HFF-Myc (cell line): ENCODE measurements at regions not wholly inside any gene's neighbourhood (a gene's known extent, or its start where the extent isn't known, plus 50 kb on each side); places are given as distances from the start of the nearest gene placed in this dataset.

ENCODE experiments used
- DNase-seq: peaks from one replicate; pipeline ENCODE4 v3.0.0-alpha.2; 2011; ENCODE audit warnings: low read depth; ENCODE audit errors: extremely low read depth
- H3K4me3 ChIP-seq: replicated peaks from 2 replicates; pipeline ENCODE4 v1.5.1; 2011; ENCODE audit warnings: low read depth, mild to moderate bottlenecking, control low read depth, low read length
- TF ChIP-seq, protein P1 (sequence below): IDR thresholded peaks from 2 replicates; pipeline ENCODE4 v1.5.1; 2012; ENCODE audit warnings: mild to moderate bottlenecking, low read depth, low read length, control low read depth; ENCODE audit errors: missing control alignments

DNA sequence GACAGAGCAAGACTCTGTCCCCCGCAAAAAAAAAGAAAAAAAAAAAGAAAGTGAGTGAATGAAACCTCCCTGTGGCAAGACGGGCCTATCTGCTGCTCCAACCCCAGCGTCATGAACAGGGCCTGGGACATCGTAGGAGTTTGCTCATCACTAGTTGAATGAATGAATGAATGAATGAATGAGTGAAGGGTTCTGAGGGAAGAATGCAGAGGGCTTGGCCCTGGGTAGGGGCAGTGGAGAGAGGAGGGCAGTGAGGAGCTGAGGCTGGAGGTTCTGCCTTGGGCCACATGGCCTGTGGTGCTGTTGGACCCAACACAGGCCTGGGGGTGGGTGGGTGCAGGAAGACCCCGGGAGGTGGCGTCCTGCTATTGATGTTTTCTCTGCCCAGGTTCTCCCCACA, 125.5 kb upstream of the CIBAR2 start:
- no peak overlapping the region for H3K4me3 ChIP-seq
- DNase-seq: no peak
- TF ChIP-seq, protein P1, sequence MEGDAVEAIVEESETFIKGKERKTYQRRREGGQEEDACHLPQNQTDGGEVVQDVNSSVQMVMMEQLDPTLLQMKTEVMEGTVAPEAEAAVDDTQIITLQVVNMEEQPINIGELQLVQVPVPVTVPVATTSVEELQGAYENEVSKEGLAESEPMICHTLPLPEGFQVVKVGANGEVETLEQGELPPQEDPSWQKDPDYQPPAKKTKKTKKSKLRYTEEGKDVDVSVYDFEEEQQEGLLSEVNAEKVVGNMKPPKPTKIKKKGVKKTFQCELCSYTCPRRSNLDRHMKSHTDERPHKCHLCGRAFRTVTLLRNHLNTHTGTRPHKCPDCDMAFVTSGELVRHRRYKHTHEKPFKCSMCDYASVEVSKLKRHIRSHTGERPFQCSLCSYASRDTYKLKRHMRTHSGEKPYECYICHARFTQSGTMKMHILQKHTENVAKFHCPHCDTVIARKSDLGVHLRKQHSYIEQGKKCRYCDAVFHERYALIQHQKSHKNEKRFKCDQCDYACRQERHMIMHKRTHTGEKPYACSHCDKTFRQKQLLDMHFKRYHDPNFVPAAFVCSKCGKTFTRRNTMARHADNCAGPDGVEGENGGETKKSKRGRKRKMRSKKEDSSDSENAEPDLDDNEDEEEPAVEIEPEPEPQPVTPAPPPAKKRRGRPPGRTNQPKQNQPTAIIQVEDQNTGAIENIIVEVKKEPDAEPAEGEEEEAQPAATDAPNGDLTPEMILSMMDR: no peak

DNA sequence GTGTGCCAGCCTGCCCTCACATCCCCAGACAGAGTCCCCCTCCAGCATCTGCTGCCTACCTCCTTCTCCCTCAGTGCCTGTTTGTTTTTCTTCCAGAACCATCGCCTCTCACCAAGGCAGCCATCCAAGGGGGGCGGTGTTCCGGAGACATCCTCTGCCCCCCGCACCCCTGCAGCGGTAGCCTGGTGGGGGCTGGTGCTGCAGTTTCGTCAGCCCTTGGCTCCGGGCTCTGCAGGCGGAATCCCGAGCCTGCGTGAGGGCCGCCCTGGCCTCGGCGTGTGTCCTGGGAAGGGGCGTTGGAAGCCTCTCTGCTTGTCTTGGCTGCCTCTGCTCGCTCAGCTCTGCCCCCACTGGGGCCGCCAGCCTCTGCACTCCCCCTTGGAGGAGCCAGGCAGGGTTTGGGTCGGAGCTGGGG, 126.0 kb upstream of the CIBAR2 start:
- TF ChIP-seq, protein P1: no peak
- H3K4me3 ChIP-seq: no peak overlapping the region
- DNase-seq: no peak

DNA sequence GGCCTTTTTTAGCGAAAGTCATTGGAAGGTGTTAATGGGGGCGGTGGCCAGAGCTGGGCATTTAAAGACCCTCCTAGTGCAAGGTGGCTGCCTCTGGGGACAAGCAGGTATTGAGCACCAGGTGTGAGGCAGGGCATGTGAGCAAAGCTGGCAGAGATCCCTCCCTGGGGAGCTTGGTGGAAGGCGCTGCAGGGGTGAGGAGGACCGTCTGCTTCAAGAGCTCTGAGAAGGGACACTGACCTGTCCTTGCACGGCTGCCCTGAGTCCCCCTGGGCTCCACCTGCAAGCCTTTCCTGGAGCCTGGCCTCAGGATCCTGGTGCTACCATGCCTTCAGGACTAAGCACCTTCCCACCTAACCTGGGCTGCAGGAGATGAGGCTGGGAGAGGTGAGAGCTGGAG, 127.0 kb upstream of the CIBAR2 start:
- DNase-seq: no peak
- no peak overlapping the region for H3K4me3 ChIP-seq

DNA sequence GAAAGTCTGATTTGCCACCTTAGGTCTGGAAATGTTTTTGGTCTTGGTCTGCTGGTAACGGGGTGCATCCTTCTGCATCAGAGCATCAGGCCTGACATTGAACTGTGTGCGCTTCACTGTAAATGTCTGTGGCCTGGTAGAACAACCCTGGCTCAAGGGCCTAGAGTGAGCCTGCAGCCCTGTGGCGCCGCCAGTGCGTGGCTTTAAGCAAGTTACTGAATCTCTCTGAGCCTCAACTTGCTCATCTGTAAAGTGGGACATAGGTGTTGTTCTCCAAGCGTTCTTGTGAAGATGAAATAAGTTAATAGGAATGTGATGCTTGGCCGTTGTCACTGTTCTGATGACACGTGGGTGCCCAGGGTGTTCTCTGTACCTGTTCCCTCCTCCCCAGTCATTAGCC, 127.6 kb upstream of the CIBAR2 start:
- no peak for DNase-seq
- H3K4me3 ChIP-seq: no peak overlapping the region
- TF ChIP-seq, protein P1: no peak

More for the DNA sequence above, 127.0 kb upstream of the CIBAR2 start:
- TF ChIP-seq, protein P1: no peak

DNA sequence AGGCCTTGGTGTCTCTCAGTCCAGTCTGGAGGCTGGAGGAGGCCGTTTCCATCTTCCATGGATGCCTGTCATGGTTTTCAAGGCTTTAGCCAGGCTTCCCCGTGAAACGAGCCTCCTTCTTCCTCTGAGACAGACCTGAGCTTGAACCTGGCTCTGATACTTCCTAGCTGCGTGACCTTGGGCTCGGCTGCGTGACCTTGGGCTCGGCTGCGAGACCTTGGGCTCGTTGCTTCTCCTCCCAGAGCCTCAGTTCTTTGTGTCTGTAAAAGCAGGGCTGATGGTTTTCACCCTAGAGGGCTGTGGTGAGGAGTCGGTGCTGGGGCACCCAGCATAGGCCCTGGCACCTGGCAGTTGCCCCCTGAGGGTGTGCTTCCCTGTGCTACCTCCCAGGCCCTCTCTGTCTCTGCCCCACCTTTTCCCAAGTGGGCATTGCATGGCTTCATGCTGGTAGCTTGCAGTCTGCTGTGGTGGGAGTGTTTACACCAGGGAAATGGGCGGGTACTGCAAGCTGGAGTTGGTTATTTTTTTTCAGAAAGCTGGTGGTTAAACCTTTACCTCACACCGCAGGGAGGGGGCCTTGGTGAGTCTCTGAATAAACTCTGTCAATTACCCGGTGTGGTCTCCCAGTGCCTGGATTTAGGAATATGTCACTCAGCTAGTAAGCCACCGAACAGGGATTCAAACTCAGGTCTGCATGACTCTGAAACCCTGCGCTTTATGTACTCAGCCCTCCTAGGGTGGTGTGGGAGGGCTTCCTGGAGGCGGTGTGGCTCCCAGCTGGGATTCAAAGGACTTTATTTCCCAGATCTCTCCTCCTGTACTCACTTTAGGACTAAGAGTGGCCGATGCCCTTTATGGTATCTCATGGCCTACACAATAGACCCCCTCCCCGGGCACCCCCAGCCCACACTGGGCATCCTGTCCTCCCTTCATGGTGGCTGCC, 129.0 kb upstream of the CIBAR2 start:
- TF ChIP-seq, protein P1: no peak
- H3K4me3 ChIP-seq: no peak overlapping the region
- DNase-seq: no peak

DNA sequence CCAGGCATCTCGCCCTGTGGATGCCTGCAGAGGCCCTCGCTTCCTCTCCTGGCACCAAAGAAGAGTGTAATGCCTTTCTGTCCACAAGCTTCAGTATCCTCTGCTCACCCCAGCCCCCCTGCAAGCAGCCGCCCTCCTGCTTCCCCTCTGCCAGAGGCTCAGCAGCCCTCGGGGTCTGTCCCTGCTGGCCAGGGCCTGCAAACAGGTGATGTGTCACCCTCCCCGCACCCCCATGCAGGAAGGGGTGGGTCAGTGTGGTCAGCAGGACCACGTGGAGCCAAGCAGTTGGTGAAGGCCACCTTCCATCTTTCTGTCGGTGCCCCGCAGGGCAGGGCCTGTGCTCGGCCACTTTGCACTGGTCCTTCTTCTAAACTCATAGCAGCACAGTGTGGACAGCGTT, 129.9 kb upstream of the CIBAR2 start:
- TF ChIP-seq, protein P1: no peak
- no peak for DNase-seq
- no peak overlapping the region for H3K4me3 ChIP-seq
